ENCODE measurements at regions not wholly inside any gene's neighbourhood (a gene's known extent, or its start where the extent isn't known, plus 50 kb on each side); places are given as distances from the start of the nearest gene placed in this dataset.

DNA sequence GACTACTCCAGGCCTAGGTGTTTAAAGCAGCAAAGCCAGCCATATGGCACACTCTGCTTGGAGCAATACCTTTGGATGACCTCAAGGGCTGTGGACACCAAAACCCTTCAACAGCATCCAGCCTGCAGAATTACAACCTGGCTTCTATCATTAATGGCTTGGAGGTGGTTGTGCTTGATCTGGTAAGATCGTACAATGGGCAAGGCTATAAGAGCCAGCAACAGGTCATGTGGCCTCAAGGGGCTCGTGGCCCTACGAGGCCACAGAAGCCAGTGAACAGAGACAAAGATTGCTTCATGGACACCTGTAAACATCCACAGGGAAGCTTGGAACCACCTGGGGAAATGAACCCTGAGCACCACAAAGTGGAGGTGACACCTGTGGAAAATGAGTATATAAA, 657.3 kb downstream of the BCL11B start:
- POLR2A ChIA-PET: no interaction called here
- no peaks in the 10 kb centered on the region for H3K27me3 Mint-ChIP-seq (ENCODE audit: insufficient read depth, unreplicated experiment)

DNA sequence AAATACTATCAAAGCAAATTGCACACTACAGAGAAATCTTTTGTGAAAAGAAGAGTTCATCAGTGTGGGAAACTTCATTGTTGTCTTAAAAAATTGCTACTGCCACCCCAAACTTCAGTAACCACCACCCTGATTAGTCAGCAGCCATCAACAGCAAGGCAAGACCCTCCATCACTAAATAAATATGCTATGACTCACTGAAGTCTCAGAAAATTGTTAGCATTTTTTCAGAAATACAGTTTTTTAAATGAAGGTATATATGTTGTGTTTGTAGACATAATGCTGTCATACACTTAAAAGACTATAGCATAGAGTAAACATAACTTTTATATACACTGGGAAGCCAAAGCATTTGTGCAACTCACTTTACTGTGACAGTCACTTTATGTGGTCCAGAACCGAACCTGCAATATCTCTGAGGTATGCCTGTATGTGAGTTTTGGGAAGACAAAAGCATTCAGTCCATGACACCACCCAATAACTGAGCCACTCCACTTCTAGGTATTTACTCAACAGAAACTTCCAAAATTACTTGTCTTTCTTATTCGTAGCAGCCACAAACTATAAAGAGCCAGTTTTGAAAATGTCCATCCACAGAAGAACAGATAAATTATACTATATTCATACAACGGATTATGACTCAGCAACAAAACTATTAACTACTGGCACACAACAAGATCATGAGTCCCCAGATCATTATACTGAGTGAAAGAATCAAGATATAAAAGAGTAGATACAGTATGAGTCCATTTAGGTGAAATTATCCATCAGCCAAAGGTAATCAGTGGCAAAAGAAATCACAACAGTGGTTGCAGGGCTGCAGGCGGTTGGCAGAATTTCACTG, 649.6 kb downstream of the BCL11B start:
- Histone ChIP-seq H3K9me3 (no peaks in the 10 kb centered on the region), H3K36me3 (ENCODE audit: control insufficient read depth, insufficient read depth, low read length) (no peaks in the 10 kb centered on the region), H3K4me3 (ENCODE audit: low read depth, low read length) (no peak overlapping the region), H3K4me1 (no peaks in the 10 kb centered on the region), H3K27me3 (replicated peaks; ENCODE audit: control insufficient read depth, insufficient read depth, low read length) (no peaks in the 10 kb centered on the region)
- intact Hi-C loops (cut with micrococcal nuclease; ENCODE audit: unreplicated experiment): no loop called here
- TF ChIP-seq, protein P1, sequence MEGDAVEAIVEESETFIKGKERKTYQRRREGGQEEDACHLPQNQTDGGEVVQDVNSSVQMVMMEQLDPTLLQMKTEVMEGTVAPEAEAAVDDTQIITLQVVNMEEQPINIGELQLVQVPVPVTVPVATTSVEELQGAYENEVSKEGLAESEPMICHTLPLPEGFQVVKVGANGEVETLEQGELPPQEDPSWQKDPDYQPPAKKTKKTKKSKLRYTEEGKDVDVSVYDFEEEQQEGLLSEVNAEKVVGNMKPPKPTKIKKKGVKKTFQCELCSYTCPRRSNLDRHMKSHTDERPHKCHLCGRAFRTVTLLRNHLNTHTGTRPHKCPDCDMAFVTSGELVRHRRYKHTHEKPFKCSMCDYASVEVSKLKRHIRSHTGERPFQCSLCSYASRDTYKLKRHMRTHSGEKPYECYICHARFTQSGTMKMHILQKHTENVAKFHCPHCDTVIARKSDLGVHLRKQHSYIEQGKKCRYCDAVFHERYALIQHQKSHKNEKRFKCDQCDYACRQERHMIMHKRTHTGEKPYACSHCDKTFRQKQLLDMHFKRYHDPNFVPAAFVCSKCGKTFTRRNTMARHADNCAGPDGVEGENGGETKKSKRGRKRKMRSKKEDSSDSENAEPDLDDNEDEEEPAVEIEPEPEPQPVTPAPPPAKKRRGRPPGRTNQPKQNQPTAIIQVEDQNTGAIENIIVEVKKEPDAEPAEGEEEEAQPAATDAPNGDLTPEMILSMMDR (IDR thresholded peaks at IDR 0.05; ENCODE audit: insufficient read depth in 1 of 2, low read depth in 1 of 2, low read length in 1 of 2, severe bottlenecking in 1 of 2, unreplicated experiment in 1 of 2): no peak
- Mint-ChIP-seq H3K4me1 (ENCODE audit: low read depth, unreplicated experiment) (no peaks in the 10 kb centered on the region), H3K36me3 (ENCODE audit: insufficient read depth, unreplicated experiment) (no peaks in the 10 kb centered on the region), H3K27ac (ENCODE audit: unreplicated experiment) (no peak overlapping the region), H3K27me3 (ENCODE audit: insufficient read depth, unreplicated experiment) (no peaks in the 10 kb centered on the region), H3K9me3 (ENCODE audit: unreplicated experiment) (peaks cover 11% of the 10 kb centered on the region), H3K4me3 (ENCODE audit: unreplicated experiment) (no peak overlapping the region)
- BruUV-seq (replicated peaks): no TSS peak
- ChIA-PET POLR2A (no interaction called here), CTCF (no interaction called here)
- no peak for DNase-seq

More for the DNA sequence above, 657.3 kb downstream of the BCL11B start:
- TF ChIP-seq, protein P1 (IDR thresholded peaks at IDR 0.05; ENCODE audit: insufficient read depth in 1 of 2, low read depth in 1 of 2, low read length in 1 of 2, severe bottlenecking in 1 of 2, unreplicated experiment in 1 of 2): no peak
- CTCF ChIA-PET: no interaction called here
- Histone ChIP-seq H3K4me1 (no peaks in the 10 kb centered on the region), H3K9me3 (no peaks in the 10 kb centered on the region), H3K4me3 (ENCODE audit: low read depth, low read length) (no peak overlapping the region), H3K36me3 (ENCODE audit: control insufficient read depth, insufficient read depth, low read length) (no peaks in the 10 kb centered on the region), H3K27me3 (replicated peaks; ENCODE audit: control insufficient read depth, insufficient read depth, low read length) (no peaks in the 10 kb centered on the region)
- H3K4me1 Mint-ChIP-seq (ENCODE audit: low read depth, unreplicated experiment): no peaks in the 10 kb centered on the region
- no peaks in the 10 kb centered on the region for H3K9me3 Mint-ChIP-seq (ENCODE audit: unreplicated experiment)
- no peak overlapping the region for H3K27ac Mint-ChIP-seq (ENCODE audit: unreplicated experiment)
- intact Hi-C loops (cut with micrococcal nuclease; ENCODE audit: unreplicated experiment): no loop called here
- BruUV-seq (replicated peaks): no TSS peak
- H3K4me3 Mint-ChIP-seq (ENCODE audit: unreplicated experiment): no peak overlapping the region
- no peaks in the 10 kb centered on the region for H3K36me3 Mint-ChIP-seq (ENCODE audit: insufficient read depth, unreplicated experiment)
- DNase-seq: no peak

DNA sequence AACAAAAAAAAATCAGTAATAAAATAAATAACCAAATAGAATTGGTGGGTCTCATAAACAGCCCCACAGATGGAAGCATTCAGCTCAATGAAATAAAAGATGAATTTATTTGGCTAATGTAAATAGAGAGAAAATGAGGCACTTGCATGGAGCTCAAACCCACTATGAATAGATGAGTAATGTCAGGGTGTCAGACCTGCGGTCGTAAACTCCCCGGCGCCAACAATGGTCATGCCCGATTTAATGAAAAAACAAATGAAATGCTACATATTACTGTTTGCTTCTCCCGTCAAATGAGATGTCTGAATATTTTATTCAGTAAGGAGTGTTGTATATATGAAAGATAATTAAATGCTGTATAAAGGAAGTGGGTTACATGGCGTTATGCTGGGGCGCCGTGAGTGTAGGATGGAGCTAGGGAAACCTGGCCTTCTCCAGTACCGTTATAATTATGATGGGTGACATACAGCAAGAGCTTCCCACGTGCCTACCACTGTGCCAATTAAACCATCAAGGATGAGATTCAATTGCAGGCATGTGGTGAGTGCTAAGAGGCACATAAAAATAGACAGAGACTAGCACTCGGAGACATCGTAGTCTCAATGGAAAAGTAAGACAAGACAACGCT, 648.1 kb downstream of the BCL11B start:
- no peak overlapping the region for H3K4me3 ChIP-seq (ENCODE audit: low read depth, low read length)
- H3K27ac Mint-ChIP-seq (ENCODE audit: unreplicated experiment): no peak overlapping the region
- no peaks in the 10 kb centered on the region for H3K4me1 Mint-ChIP-seq (ENCODE audit: low read depth, unreplicated experiment)
- H3K27me3 Mint-ChIP-seq (ENCODE audit: insufficient read depth, unreplicated experiment): no peaks in the 10 kb centered on the region
- no peaks in the 10 kb centered on the region for H3K36me3 Mint-ChIP-seq (ENCODE audit: insufficient read depth, unreplicated experiment)
- no peak for DNase-seq
- no peak overlapping the region for H3K4me3 Mint-ChIP-seq (ENCODE audit: unreplicated experiment)
- H3K4me1 ChIP-seq: no peaks in the 10 kb centered on the region
- POLR2A ChIA-PET: no interaction called here
- H3K9me3 ChIP-seq: no peaks in the 10 kb centered on the region
- peaks cover 11% of the 10 kb centered on the region for H3K9me3 Mint-ChIP-seq (ENCODE audit: unreplicated experiment)
- intact Hi-C loops (cut with micrococcal nuclease; ENCODE audit: unreplicated experiment): no loop called here
- BruUV-seq (replicated peaks): no TSS peak
- CTCF ChIA-PET: no interaction called here
- H3K36me3 ChIP-seq (ENCODE audit: control insufficient read depth, insufficient read depth, low read length): no peaks in the 10 kb centered on the region
- TF ChIP-seq, protein P1 (IDR thresholded peaks at IDR 0.05; ENCODE audit: insufficient read depth in 1 of 2, low read depth in 1 of 2, low read length in 1 of 2, severe bottlenecking in 1 of 2, unreplicated experiment in 1 of 2): no peak
- H3K27me3 ChIP-seq (replicated peaks; ENCODE audit: control insufficient read depth, insufficient read depth, low read length): no peaks in the 10 kb centered on the region

Data from Caco-2 (cell line).